ENCODE measurements at regions not wholly inside any gene's neighbourhood (a gene's known extent, or its start where the extent isn't known, plus 50 kb on each side); places are given as distances from the start of the nearest gene placed in this dataset.

DNA sequence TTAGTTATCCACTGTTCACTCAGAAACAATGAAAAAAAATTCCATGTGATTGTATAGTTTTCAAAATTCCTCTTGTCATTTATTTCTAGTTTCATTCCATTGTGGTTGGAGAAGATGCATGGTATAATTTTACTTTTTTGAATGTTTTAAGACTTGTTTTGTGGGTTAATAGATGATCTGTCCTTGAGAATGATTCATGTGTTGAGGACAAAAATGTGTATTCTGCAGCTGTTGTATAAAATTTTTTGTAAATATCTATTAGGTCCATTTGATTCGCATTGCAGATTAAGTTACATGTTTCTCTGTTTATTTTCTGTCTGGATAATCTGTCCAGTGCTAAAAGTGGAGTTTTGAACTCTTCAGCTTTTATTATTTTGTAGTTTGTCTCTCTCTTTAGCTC lies 65.4 kb downstream of the RTL3 start:
- TF ChIP-seq CTCF (IDR thresholded peaks at IDR 0.05), result no peak
- no peak for TF ChIP-seq ZFX (IDR thresholded peaks at IDR 0.05; ENCODE audit: borderline replicate concordance)
